ENCODE measurements at regions not wholly inside any gene's neighbourhood (a gene's known extent, or its start where the extent isn't known, plus 50 kb on each side); places are given as distances from the start of the nearest gene placed in this dataset.

DNA sequence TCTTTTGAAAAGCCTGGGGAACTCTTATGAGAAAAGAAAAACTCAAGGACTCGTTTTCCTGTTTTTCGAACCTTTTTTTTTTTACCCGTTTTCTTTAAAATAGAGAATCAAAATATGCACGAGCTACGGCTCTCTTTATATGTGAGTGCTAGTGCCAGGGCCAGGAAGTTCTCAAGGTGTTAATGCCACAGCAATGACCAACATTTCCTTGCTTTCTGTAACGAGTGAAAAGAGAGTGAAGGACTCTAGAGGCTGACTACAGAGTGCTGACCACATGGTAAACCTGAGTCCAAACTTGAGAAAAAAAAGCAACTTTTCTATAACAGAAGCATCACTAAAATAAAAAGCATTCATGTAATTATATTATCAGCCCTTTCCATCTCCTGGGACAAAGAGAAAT lies 102.2 kb upstream of the SLC28A3 start:
- no peak for TF ChIP-seq RFX5 (IDR thresholded peaks at IDR 0.05)
- TF ChIP-seq MYC (IDR thresholded peaks at IDR 0.05; ENCODE audit: borderline replicate concordance, low read length), result no peak
- TF ChIP-seq RAD21 (conservative IDR thresholded peaks at IDR 0.05 in 1 of 2, IDR thresholded peaks at IDR 0.05 in 1 of 2), result no peak
- no peak for TF ChIP-seq SMC3 (IDR thresholded peaks at IDR 0.05)
- TF ChIP-seq, protein P1, sequence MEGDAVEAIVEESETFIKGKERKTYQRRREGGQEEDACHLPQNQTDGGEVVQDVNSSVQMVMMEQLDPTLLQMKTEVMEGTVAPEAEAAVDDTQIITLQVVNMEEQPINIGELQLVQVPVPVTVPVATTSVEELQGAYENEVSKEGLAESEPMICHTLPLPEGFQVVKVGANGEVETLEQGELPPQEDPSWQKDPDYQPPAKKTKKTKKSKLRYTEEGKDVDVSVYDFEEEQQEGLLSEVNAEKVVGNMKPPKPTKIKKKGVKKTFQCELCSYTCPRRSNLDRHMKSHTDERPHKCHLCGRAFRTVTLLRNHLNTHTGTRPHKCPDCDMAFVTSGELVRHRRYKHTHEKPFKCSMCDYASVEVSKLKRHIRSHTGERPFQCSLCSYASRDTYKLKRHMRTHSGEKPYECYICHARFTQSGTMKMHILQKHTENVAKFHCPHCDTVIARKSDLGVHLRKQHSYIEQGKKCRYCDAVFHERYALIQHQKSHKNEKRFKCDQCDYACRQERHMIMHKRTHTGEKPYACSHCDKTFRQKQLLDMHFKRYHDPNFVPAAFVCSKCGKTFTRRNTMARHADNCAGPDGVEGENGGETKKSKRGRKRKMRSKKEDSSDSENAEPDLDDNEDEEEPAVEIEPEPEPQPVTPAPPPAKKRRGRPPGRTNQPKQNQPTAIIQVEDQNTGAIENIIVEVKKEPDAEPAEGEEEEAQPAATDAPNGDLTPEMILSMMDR (IDR thresholded peaks at IDR 0.05), result no peak
- TF ChIP-seq HEYL (CRISPR knock-in tag; IDR thresholded peaks at IDR 0.05), result no peak
- no peak for TF ChIP-seq CHD2 (IDR thresholded peaks at IDR 0.05; ENCODE audit: low read length, partially characterized antibody)
- no peak for TF ChIP-seq HDAC2 (IDR thresholded peaks at IDR 0.05)
- TF ChIP-seq KDM5A (IDR thresholded peaks at IDR 0.05), result no peak
- TF ChIP-seq ESRRA (IDR thresholded peaks at IDR 0.05; ENCODE audit: borderline replicate concordance, low read length), result no peak
- TF ChIP-seq CEBPB (IDR thresholded peaks at IDR 0.05), result no peak

Data from A549 (cell line).